Kidney capillary endothelial cell (primary cell): ENCODE measurements at regions not wholly inside any gene's neighbourhood (a gene's known extent, or its start where the extent isn't known, plus 50 kb on each side); places are given as distances from the start of the nearest gene placed in this dataset.
"Not testable (repeated sequence)": the region's sequence is repeated elsewhere in the genome, so short reads cannot be mapped to it uniquely, and the experiment has no call there.

ENCODE experiments used
- DNase-seq: peaks from one replicate; pipeline ENCODE4 v3.0.0-alpha.2; 2018; ENCODE audit warnings: low spot score

DNA sequence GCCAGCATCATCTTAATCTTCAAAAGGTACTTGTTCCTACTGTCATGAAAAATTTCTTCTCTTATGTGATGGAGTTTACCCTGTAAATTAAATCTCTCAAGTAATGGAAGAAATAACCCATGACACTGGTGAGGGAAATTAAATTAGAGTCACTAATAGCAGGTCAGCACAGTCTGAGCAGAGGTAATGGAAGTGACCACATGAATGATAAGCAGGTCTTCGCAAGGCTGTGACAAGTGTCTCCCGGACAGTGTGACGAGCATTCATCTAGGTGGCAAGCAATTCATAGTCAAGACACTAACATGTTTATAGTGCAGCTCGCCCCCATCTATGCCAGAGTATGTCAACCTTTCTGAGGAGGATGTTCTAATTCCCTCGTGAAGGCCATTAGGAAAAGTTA, 249.2 kb downstream of the FRK start:
- no peak for DNase-seq

DNA sequence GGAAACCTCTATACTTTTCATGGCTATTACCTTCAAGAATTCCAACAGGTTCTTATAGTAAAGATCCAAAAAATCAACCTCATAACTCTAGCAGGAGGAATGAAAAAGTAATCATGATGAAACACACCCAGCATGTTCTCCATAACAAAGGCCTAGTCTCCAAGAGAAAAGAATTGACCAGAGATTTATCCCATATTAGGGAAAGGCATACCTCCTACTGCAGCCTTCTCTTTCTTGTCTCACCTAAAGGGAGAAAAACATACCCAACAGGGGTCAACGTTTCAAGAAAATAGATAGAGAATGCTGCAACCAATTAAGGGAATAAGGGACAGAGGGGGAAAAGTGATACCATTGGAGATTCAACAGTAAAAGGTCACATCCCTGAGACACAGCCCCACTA, 262.5 kb downstream of the FRK start:
- DNase-seq, result no peak

DNA sequence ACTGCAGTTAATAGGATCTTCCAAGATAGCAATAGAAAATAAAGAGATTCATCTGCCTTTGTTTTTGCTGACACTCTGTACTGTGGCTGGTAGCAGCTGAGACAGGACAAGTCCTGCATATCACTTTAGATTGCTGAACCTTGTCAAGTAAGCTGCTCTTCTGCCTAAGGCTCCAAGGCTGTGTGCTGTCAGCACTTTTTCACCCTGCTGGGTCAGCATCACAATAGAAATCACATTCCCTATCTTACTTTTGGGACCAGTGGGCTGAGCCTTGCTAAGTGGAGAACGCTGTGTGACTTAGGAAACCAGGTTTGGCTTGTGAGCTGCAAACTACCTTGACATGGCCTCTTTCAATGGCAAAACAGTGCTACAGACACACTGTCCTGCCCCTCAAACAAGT, 263.9 kb downstream of the FRK start:
- no peak for DNase-seq

DNA sequence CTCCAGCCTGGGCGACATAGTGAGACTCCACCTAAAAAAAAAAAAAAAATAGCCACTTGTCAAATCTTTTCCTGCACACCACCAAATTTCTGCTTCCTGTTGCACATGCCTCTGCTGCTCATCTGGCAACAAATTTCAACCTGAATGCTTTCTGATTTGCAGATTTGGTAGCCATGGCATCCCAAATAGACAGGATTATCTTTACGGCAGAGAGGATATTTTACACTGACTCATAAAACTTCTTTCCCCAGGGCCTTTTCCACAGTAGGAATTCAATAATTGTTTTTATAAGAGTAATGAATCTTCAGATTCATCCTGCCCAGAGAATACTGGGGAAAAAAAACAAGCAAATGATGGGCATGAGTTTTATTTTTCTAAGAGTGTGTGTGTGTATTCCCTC, 264.6 kb downstream of the FRK start:
- DNase-seq, result no peak

DNA sequence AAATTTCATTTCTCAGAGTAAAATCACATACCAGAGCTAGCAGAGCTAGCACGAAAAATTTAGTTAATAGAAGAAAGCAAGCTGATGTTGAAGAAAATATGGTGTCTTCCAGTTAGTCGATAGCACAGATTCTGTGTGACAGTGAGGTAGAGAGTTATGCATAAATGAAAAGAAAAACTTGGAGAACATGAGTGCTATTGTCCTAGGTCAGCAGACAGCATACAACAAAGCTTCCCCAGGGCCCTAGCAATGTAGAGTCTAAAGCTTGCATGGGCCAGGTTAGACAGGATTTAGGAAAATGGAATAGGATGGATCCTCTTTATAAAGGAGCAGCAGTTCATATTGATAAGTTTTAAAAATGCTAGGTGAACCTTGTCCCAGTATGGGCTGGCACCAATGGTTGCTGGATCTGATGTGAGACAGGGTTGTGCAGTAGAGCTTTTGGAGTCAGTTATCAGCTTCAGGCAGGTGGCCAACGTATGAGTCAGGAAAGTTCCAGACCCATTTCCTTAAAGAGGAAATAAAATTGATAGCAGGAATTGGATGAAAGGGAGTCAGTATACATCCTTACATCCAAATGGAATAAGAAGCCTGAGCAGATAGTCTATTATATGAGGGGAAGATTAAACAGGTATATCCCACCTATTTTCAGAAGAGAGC, 277.2 kb downstream of the FRK start:
- no peak for DNase-seq

DNA sequence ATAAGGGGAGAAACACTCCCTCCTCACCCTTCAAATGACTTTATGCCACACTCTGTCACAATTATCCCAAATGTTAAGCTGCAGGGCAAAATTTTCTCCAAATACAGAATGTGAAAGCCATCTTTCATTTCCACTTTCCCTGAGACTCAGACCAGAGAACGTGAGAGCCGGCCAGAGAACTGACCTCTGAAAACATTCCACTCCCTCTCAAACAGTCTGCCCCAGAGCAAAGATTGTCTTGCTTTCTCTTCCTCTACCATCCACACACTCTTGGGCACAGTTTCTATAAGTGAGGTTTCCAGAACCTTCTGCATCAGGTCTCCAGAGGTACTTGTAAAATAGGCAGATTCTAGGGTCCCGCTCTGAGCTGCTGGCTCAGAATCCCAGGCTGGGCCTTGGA, 278.1 kb downstream of the FRK start:
- DNase-seq, result no peak

DNA sequence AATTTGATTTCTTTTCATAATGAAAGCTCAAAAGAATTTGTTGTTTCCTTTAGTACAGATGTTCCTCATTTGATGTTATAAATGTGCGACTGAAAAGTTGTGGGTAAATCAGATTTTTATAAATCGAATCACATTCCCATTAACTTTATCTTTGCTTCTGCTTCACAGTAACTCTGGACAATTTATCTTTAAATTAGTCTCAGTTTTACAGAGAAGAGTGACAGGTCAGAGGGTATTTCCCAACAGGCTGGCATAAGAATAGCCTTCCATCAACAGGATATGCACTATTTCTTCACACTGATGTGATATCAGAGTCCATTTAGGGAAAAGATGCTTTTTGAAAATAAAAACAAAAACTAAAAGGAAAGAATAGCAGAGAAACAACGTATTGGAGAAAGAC, 286.9 kb downstream of the FRK start:
- DNase-seq, result no peak

DNA sequence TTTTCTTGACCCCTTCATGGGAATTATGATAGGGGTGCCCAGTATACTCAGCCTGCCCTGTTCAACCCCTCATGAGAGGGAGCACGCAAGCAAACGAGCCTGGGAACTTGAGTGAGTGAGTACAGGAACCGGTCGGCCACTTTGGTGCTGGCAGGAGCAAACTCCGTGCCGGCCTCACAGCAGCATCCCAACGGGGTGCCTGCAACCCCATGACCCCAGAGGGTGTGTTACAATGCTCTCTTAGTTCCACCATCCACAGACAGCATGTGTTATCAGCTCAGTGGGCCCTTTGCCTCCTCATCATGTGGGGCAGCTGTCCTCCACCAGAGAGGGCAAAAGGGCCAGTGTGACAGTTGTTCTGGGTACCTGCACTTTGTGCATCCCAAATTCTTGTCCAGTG, 289.8 kb downstream of the FRK start:
- no peak for DNase-seq

DNA sequence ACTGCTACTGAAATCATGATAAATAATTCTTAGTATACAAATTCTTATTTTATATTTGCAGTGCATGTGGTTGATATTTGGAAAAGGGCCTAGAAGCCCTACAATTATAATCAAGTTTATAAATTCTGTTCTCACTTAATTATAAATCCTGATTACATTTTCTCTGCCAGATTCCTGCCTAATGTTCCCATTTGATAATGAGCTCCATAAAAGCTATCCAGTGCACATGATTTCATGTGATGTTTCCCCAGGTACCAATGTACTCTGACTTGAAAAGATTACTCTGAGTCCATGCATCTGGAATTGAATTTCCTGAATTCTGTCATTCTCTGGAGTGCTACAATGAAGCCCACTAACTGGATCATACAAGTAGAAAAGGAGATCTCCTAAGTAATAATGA, 292.2 kb downstream of the FRK start:
- no peak for DNase-seq

DNA sequence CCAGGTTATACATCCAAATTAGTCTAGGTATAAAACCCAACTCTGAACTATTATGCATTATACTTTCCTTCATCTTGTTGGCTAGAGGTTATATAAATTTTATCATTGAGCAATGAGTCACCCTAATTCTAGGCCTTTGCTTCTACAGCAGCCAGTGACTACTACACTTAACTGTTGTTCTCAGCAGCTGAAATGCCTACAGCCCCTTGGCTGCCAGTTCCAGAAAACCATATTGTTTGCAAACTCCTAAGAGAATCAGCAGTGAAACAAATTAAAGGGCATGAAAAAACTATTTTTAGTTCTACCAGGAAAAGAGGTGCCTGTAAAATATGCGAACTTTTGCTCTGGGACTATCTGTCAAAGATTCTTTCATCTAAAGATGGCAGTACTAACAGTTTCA, 292.8 kb downstream of the FRK start:
- no peak for DNase-seq

DNA sequence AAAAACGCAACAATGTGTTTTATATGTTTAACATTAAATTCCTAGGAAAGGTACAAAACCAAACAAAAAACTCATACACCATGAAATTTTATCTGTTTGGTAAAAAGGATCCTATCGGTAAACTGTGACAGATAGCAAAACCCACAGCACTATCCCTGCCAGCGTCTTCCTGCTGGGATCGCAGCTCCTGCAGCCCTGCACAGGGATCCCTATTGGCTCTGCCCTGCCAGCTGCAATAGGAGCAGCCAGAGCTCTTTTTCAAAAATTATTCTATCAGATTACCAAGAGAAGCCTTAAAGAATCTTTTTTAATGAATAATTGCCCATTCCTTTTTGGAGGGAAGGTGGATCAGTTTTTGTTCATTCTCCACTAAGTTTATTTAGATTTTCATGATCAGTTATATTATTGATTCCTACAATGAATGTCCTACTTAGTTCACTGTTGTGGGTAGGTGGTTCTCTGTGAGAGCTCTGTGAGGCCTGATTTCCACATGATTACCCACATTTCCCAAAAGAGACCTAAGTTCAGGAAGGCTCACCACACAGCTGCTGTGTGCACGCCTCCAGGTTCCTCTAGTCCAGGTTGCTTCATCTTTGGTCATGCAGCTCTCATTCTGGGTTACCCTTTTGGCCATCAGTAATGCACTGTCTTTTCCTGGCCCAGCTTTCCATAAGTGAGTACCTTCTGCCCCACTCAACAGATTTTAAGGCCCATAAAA, 293.8 kb downstream of the FRK start:
- DNase-seq, result no peak

DNA sequence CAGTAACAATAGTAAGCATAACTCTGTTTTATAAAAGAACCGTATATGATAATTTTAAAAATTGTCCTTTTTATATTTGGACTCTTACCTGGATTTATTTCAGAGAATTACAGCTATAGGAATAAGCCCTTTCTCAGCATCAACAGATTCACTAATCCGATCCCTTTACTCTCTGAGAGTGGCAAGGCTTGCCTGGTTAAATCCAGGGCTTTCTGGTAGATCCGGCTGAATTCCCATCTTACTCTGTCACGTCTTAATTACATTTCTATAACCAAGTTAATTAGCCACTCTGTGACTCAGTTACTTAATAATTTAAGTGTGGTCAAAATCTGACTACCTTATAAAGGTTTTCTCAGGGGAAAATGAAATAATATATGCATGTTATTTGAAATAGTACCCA, 294.7 kb downstream of the FRK start:
- no peak for DNase-seq

DNA sequence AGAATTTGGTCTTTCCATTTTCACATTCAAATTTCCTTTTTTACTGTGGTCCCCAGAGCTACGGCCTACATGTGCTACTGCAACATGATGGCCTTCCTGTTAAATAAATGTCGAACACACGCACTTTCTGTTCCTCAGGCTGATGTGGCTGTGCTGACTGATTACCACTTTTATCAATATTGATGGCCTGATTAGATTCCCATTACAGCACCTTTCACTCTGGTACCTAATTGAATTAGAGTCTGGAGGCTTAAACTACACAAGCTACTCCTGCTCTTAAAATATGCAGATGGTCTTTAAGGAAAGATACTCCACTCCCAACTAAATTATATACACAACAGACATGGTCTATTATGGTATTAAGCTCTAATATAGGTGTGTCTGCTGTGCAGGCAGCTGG, 301.6 kb downstream of the FRK start:
- DNase-seq, result no peak

DNA sequence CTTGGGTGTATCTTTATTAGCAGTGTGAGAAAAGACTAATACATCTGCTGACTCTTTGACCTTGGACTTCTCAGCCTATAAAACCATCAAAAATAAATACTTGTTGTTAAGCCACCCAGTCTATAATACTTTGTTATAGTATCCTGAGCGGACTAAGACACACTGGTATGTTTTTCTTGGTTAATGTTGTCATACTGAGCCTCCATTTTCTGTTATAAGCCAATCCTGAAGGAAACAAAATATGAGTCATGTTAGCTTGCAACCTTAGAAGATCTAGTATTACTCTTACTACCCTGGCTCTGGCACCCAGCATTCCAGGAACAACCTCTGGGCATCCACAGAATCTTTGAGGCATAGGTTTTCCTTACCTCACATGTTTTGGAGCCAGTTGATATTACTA, 307.2 kb downstream of the FRK start:
- no peak for DNase-seq

DNA sequence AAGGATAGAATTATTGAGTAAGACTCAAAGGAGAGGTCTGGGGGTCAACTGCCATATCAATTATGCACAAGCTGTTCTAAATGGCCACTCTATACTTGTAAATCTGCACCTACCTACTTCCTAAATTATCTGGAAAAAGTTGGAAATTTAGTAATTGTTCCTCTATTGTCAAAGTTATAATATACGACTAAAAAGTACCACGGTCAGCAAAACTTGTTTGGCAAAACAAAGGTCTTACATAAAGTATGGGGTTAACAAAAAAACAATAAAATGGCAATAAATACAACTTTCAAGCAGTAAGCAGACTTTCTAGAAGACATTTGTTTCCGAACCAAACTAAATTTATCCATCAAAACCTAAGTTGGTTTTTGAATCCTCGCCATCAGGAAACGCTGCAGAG, 309.7 kb downstream of the FRK start:
- no peak for DNase-seq

DNA sequence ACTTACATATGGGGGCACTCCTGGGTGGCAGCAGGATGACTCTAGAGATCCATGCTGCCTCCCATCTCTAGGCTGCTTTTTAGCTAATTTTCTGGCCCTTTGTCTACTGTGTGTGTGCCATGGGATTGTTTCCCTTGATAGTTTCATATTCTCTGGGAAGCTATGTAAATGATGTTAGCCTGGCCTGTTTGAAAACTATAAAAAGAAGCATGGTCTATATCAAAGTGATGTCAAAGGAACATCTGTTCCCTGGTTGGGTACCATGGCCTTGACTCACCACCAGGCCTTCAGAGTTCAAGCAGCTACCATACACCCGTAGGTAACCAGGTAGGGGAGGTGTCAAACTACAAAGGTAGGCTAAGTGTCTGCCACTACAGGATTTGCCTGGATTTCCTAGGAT, 310.4 kb downstream of the FRK start:
- no peak for DNase-seq

DNA sequence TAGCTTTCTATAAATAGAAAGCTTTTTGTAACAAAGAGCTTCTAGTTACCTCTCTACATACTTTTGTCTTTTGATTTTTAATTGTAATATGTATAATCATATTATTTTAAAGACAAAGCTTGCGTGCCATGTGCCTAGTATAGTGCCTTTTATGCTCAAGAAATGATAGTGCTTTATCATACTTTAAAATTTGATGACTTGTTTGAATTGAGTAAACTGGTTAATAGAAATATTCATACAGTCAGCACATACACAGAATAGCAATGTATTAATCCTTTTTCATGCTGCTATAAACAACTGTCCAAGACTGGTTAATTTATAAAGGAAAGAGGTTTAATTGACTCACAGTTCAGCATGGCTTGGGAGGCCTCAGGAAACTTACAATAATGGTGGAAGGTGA, 313.0 kb downstream of the FRK start:
- no peak for DNase-seq

DNA sequence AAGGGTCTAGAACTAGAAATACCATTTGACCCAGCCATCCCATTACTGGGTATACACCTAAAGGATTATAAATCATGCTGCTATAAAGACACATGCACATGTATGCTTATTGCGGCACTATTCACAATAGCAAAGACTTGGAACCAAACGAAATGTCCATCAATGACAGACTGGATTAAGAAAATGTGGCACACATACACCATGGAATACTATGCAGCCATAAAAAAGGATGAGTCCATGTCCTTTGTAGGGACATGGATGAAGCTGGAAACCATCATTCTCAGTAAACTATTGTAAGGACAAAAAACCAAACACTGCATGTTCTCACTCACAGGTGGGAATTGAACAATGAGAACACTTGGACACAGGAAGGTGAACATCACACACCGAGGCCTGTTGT, 314.1 kb downstream of the FRK start:
- not testable (repeated sequence) for DNase-seq

DNA sequence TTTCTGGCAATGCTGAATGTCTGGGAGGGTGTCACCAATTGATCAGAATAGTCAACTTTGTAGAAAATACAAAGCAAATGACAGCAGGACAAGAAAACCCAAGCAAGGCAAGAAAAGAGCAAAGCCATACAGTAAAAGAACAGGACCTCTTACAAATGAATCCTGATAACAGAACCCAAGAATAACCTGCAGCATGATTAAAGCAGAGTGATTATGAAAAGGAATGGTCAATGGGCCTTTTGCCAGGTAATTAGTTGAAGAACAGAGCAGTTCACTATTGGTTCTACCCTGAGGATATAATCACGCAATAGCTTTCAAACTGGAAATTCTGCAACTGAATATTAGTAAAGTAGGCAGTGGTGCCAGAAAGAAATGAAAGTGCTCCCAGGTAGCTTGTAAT, 319.8 kb downstream of the FRK start:
- no peak for DNase-seq

DNA sequence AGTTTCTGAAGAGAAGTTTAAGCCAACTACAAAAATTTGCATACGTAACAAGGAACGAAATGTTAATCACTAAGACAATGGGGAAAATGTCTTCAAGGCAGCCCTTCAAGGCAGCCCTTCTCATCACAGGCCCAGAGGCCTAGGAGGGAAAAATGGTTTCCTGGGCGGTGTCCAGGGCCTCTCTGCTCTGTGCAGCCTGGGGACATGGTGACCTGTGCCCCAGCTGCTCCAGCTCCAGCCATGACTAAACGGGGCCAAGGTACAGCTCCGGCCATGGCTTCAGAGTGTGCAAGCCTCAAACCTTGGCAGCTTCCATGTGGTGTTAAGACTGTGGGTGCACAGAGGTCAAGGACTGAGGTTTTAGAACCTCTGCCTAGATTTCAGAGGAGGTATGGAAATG, 325.1 kb downstream of the FRK start:
- DNase-seq, result no peak

DNA sequence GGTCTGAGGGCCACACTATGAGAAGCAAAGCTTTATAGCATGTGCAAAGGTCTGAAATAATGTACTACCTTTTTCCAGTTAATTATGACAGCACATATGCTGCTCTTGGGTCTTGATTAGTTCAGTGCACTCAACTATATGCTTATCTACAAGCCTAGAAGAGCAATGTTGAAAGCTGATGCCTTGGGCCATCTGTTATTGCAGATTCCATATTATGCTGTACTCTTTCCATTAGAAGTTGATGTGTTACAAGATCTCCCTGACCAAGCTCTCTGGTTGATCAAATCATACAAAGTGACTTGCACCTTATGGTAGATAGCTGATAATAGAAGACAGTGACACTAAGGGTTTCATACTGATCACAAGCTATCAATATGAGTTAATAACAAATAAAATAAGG, 327.3 kb downstream of the FRK start:
- DNase-seq, result no peak

DNA sequence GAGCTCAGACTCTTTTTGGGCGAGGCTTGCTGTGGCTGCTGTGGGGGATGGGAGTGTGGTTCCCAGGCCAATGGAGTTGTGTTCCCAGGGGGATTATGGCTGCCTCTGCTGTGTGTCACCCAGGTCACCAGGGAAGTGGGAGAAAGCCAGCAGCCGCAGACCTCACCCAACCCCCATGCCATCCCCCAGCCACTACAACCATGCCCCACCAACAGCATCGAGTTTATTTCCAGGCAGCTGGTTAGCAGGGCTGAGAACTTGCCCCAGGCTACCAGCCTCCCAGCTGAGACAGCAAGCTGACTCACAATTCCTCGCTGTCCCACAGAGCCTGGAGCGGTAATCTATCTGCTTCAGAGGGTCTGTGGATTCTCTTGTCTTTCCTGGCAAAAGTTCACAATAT, 331.7 kb downstream of the FRK start:
- DNase-seq, result no peak

DNA sequence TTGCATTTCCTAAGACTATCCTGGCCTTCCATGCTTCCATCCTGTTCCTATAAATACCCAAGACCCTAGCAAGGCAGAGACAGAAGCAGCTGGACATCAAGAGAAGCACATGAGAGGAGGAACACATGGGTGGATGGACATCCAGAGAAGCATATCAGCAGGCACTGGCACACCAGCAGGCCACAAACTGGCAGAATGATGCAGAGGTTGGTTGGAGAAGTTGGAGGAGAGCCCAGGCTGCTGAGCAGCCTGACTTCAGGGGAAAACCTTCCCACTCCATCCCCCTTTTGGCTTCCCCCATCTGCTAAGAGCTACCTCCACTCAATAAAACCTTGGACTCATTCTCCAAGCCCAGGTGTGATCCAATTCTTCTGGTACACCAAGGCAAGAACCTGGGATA, 332.5 kb downstream of the FRK start:
- DNase-seq, result no peak

DNA sequence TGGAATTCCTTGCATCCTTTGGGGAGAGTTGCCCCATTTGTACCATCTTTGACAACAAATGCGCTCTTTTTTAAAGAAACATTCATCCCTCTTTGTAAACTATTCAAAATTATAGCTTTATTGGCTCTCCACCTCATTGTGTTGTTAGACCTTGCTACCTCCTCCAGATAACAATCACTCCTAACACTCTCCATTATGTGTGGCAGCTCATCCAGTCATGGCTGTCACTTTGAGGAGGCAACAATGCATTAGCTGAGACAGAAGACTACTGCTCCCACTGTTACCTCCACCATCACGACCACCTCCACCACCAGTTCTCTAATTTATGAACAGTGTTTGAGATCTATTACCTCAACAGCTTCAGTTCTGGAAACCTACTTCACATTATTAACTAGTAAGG, 339.1 kb downstream of the FRK start:
- DNase-seq, result no peak
